MM.1S (cell line): ENCODE measurements at regions not wholly inside any gene's neighbourhood (a gene's known extent, or its start where the extent isn't known, plus 50 kb on each side); places are given as distances from the start of the nearest gene placed in this dataset.

Experiments used
- CTCF ChIP-seq: fragments of 300-600 bp; sonication (generic); IDR thresholded peaks from 2 replicates; pipeline ENCODE4 v1.5.1; 2016; ENCODE audit warnings: antibody characterized with exemption, low read length, mixed read lengths
- EZH2 ChIP-seq: fragments of 300-600 bp; sonication (generic); optimal IDR thresholded peaks from 2 replicates; pipeline ENCODE3; 2017; ENCODE audit warnings: low read depth, mild to moderate bottlenecking, antibody characterized with exemption, low read length, mixed read lengths

- TF ChIP-seq CTCF (no peak), EZH2 (no peak)
Measured at GRCh38 chr2:107731435-107731834, 95.3 kb upstream of the RGPD4 start.
